ENCODE measurements at regions not wholly inside any gene's neighbourhood (a gene's known extent, or its start where the extent isn't known, plus 50 kb on each side); places are given as distances from the start of the nearest gene placed in this dataset.
A peak's percentile ranks its signal among the peaks of the same experiment; 100 is the strongest.

- no peak for TF ChIP-seq POLR2A (IDR thresholded peaks at IDR 0.05)
- TF ChIP-seq CTCF (IDR thresholded peaks at IDR 0.05) = no peak
- Histone ChIP-seq H3K27ac (no peak overlapping the region), H3K36me3 (replicated peaks in 1 of 2) (no peaks in the 10 kb centered on the region), H3K4me3 (no peak overlapping the region), H3K4me1 (replicated peaks in 1 of 2) (peaks cover 0 to 8% of the 10 kb centered on the region in 2 donors), H3K9me3 (replicated peaks in 1 of 3) (peaks cover 0 to 4% (median 0%) of the 10 kb centered on the region in 3 donors), H3K27me3 (no peaks in the 10 kb centered on the region)
- intact Hi-C loops (cut with DNase I) = no loop called here
- DNase-seq = no peak
Observed at GRCh38 chr12:94023879-94024278, 124.5 kb upstream of the PLXNC1 start.

GRCh38 chr12:94025068-94025467, 123.3 kb upstream of the PLXNC1 start:
- no peak for DNase-seq
- Histone ChIP-seq H3K4me3 (peak overlapping the region in 1 of 4 donors; percentile 33), H3K9me3 (replicated peaks in 1 of 3) (peaks cover 0 to 4% (median 0%) of the 10 kb centered on the region in 3 donors), H3K4me1 (replicated peaks in 1 of 2) (peaks cover 0 to 8% of the 10 kb centered on the region in 2 donors), H3K27me3 (no peaks in the 10 kb centered on the region), H3K27ac (no peak overlapping the region), H3K36me3 (replicated peaks in 1 of 2) (no peaks in the 10 kb centered on the region)
- WGBS, 4 donors = 53 to 67% (median 57%) methylated on average over 4 of the region's 4 CpGs
- intact Hi-C loops (cut with DNase I) = no loop called here
- TF ChIP-seq POLR2A (IDR thresholded peaks at IDR 0.05) (no peak), CTCF (IDR thresholded peaks at IDR 0.05) (no peak)

GRCh38 chr12:94025756-94026155, 122.6 kb upstream of the PLXNC1 start:
- Histone ChIP-seq H3K27ac (peak overlapping the region in 2 of 5 donors; percentile 52 to 54), H3K9me3 (replicated peaks in 1 of 3) (peaks cover 0 to 4% (median 0%) of the 10 kb centered on the region in 3 donors), H3K27me3 (no peaks in the 10 kb centered on the region), H3K4me3 (peak overlapping the region in 1 of 4 donors; percentile 33), H3K4me1 (replicated peaks in 1 of 2) (peaks cover 0 to 8% of the 10 kb centered on the region in 2 donors), H3K36me3 (replicated peaks in 1 of 2) (no peaks in the 10 kb centered on the region)
- WGBS, 4 donors = 29 to 57% (median 39%) methylated on average over 1 of the region's 1 CpG
- intact Hi-C loops (cut with DNase I) = no loop called here
- peak in 5 of 7 donors; percentile 24 to 57 (median 38) for DNase-seq
- TF ChIP-seq POLR2A (IDR thresholded peaks at IDR 0.05) (no peak), CTCF (IDR thresholded peaks at IDR 0.05) (no peak)

- intact Hi-C loops (cut with DNase I) = no loop called here
- Histone ChIP-seq H3K27ac (no peak overlapping the region), H3K4me3 (no peak overlapping the region), H3K36me3 (replicated peaks in 1 of 2) (no peaks in the 10 kb centered on the region), H3K4me1 (replicated peaks in 1 of 2) (peaks cover 0 to 8% of the 10 kb centered on the region in 2 donors), H3K27me3 (no peaks in the 10 kb centered on the region), H3K9me3 (replicated peaks in 1 of 3) (peaks cover 0 to 4% (median 0%) of the 10 kb centered on the region in 3 donors)
- no peak for TF ChIP-seq CTCF (IDR thresholded peaks at IDR 0.05)
- TF ChIP-seq POLR2A (IDR thresholded peaks at IDR 0.05) = no peak
- no peak for DNase-seq
Observed at GRCh38 chr12:94026596-94026995, 121.8 kb upstream of the PLXNC1 start.
